DND-41 (cell line): ENCODE measurements at regions not wholly inside any gene's neighbourhood (a gene's known extent, or its start where the extent isn't known, plus 50 kb on each side); places are given as distances from the start of the nearest gene placed in this dataset.

Source experiments
- CTCF ChIP-seq: IDR thresholded peaks from 2 replicates; pipeline ENCODE4 v1.5.1; 2012; ENCODE audit warnings: borderline replicate concordance, low read length, moderate library complexity, mild to moderate bottlenecking; ENCODE audit not compliant: poor library complexity, severe bottlenecking; ENCODE audit errors: extremely low read depth
- EZH2 ChIP-seq: IDR thresholded peaks from 3 replicates; pipeline ENCODE4 v1.6.1; 2012; ENCODE audit warnings: borderline replicate concordance, low read depth, mild to moderate bottlenecking, moderate library complexity, low read length, inconsistent platforms; ENCODE audit not compliant: severe bottlenecking

- TF ChIP-seq CTCF (peak; percentile 16), EZH2 (no peak)
Measured at GRCh38 chr10:78231939-78232338, 198.3 kb downstream of the RPS24 start.
